H1 (cell line): ENCODE measurements at regions not wholly inside any gene's neighbourhood (a gene's known extent, or its start where the extent isn't known, plus 50 kb on each side); places are given as distances from the start of the nearest gene placed in this dataset.

Experiments
- CTCF ChIA-PET: fragments of 300-600 bp; sonication (Branson Sonifier 250); formaldehyde crosslinking; loops from one replicate; lab custom pipeline; 2021; ENCODE audit not compliant: partially characterized antibody; lab: Charles Lee
- POLR2A ChIA-PET: fragments of 300-600 bp; sonication (Branson Sonifier 250); formaldehyde crosslinking; loops from one replicate; lab custom pipeline; 2021; ENCODE audit warnings: inconsistent platforms; ENCODE audit not compliant: partially characterized antibody; lab: Charles Lee
- DNase-seq, 2 experiments: peaks; one replicate each; pipeline versions ENCODE4 v3.0.0 to v3.0.0-alpha.2; 2010 to 2022; ENCODE audit warnings: low spot score in 2 of 2, low read depth in 1 of 2, mixed read lengths in 1 of 2
- FAIRE-seq: peaks from 2 replicates; lab custom pipeline; 2011; peaks lifted over from hg19 to GRCh38; lab: Jason Lieb, UNC
- H2AFZ ChIP-seq: 2 replicates; pipeline ENCODE4 v1.8.1; 2012; ENCODE audit warnings: low read length, inconsistent platforms
- H2AK5ac ChIP-seq: 2 replicates; pipeline ENCODE4 v1.6.1; 2013; ENCODE audit warnings: low read depth, low read length
- H2BK120ac ChIP-seq: replicated peaks from 2 replicates; pipeline ENCODE3; 2013; ENCODE audit warnings: low read depth, low read length, inconsistent platforms
- H2BK12ac ChIP-seq: 2 replicates; pipeline ENCODE4 v1.6.1; 2013; ENCODE audit warnings: low read depth, low read length
- H2BK15ac ChIP-seq: 2 replicates; pipeline ENCODE4 v1.6.1; 2013; ENCODE audit warnings: low read length
- H2BK20ac ChIP-seq: 2 replicates; pipeline ENCODE4 v1.6.1; 2013; ENCODE audit warnings: low read length
- H2BK5ac ChIP-seq: 2 replicates; pipeline ENCODE4 v1.6.1; 2013; ENCODE audit warnings: low read depth, low read length
- H3K14ac ChIP-seq: 2 replicates; pipeline ENCODE4 v1.6.1; 2013; ENCODE audit warnings: inconsistent platforms; ENCODE audit not compliant: insufficient read length
- H3K18ac ChIP-seq: 2 replicates; pipeline ENCODE4 v1.6.1; 2013; ENCODE audit warnings: low read length; ENCODE audit errors: extremely low read depth
- H3K23ac ChIP-seq: 2 replicates; pipeline ENCODE4 v1.6.1; 2013; ENCODE audit warnings: inconsistent platforms; ENCODE audit not compliant: insufficient read length
- H3K23me2 ChIP-seq: 2 replicates; pipeline ENCODE4 v1.6.1; 2013; ENCODE audit warnings: low read depth, low read length
- H3K27ac ChIP-seq: 2 replicates; pipeline ENCODE4 v1.6.1; 2011; ENCODE audit warnings: low read depth, low read length, inconsistent platforms
- H3K27me3 ChIP-seq, 4 experiments: replicated peaks in 1 of 4; 1 replicate in 1 of 4; 2 replicates in 3 of 4; pipeline versions ENCODE4 v1.6.1 to v1.8.1; 2011 to 2013; ENCODE audit warnings: low read length in 3 of 4, mild to moderate bottlenecking in 3 of 4, inconsistent platforms in 2 of 4, mixed read lengths in 2 of 4, moderate library complexity in 1 of 4; ENCODE audit not compliant: control insufficient read depth in 3 of 4, insufficient read depth in 3 of 4; ENCODE audit errors: extremely low read depth in 1 of 4
- H3K36me3 ChIP-seq, 4 experiments: 2 replicates each; pipeline versions ENCODE4 v1.6.1 to v1.8.1; 2011 to 2013; ENCODE audit warnings: mild to moderate bottlenecking in 4 of 4, low read length in 3 of 4, moderate library complexity in 2 of 4, control low read depth in 1 of 4, inconsistent platforms in 1 of 4; ENCODE audit not compliant: insufficient read depth in 4 of 4, control insufficient read depth in 2 of 4
- H3K4ac ChIP-seq: replicated peaks from 2 replicates; pipeline ENCODE3; 2013; ENCODE audit warnings: low read length, low read depth, mixed read lengths, inconsistent platforms; ENCODE audit not compliant: insufficient read length
- H3K4me1 ChIP-seq, 4 experiments: replicated peaks in 1 of 4; 1 replicate in 1 of 4; 2 replicates in 3 of 4; pipeline versions ENCODE4 v1.6.1 to v1.8.1; 2011 to 2013; ENCODE audit warnings: low read length in 3 of 4, inconsistent platforms in 2 of 4, mixed read lengths in 1 of 4; ENCODE audit not compliant: insufficient read depth in 4 of 4, control insufficient read depth in 3 of 4
- H3K4me2 ChIP-seq, 2 experiments: 2 replicates each; pipeline versions ENCODE4 v1.6.1 to v1.8.1; 2011 to 2013; ENCODE audit warnings: low read depth in 2 of 2, low read length in 2 of 2, control low read depth in 1 of 2, inconsistent platforms in 1 of 2, mild to moderate bottlenecking in 1 of 2; ENCODE audit not compliant: insufficient read depth in 1 of 2
- H3K4me3 ChIP-seq, 4 experiments: fragments of 200-600, 300-600 bp in 1 of 4; sonication (generic), shearing (Covaris generic), sonication (Bioruptor Twin) in 1 of 4; 2 replicates each; pipeline versions ENCODE4 v1.5.1 to v1.8.1; 2011 to 2016; ENCODE audit warnings: low read length in 4 of 4, low read depth in 3 of 4, control low read depth in 2 of 4, inconsistent platforms in 2 of 4, mild to moderate bottlenecking in 2 of 4, mixed read lengths in 1 of 4, moderate library complexity in 1 of 4; ENCODE audit not compliant: insufficient read depth in 2 of 4; ENCODE audit errors: extremely low read depth in 1 of 4
- H3K56ac ChIP-seq: replicated peaks from 2 replicates; pipeline ENCODE3; 2013; ENCODE audit warnings: low read depth, mild to moderate bottlenecking, mixed read lengths, low read length, inconsistent platforms; ENCODE audit not compliant: insufficient read length
- H3K79me1 ChIP-seq: 2 replicates; pipeline ENCODE4 v1.6.1; 2013; ENCODE audit warnings: low read depth, low read length, control low read depth
- H3K79me2 ChIP-seq, 2 experiments: 2 replicates each; pipeline versions ENCODE4 v1.6.1 to v1.8.1; 2012 to 2013; ENCODE audit warnings: low read length in 2 of 2, mild to moderate bottlenecking in 2 of 2, inconsistent platforms in 1 of 2; ENCODE audit not compliant: insufficient read depth in 2 of 2, control insufficient read depth in 1 of 2
- H3K9ac ChIP-seq, 4 experiments: replicated peaks in 1 of 4; 1 replicate in 1 of 4; 2 replicates in 3 of 4; pipeline versions ENCODE4 v1.6.1 to v1.8.1; 2011 to 2013; ENCODE audit warnings: low read depth in 3 of 4, low read length in 3 of 4, control low read depth in 2 of 4, mild to moderate bottlenecking in 2 of 4, moderate library complexity in 2 of 4, inconsistent platforms in 1 of 4; ENCODE audit errors: extremely low read depth in 1 of 4
- H3K9me3 ChIP-seq, 2 experiments: 2 replicates each; pipeline versions ENCODE4 v1.6.1 to v1.8.1; 2012 to 2013; ENCODE audit warnings: mild to moderate bottlenecking in 2 of 2, moderate library complexity in 2 of 2, control low read depth in 1 of 2, inconsistent platforms in 1 of 2, low read depth in 1 of 2, low read length in 1 of 2, mixed read lengths in 1 of 2; ENCODE audit not compliant: insufficient read depth in 2 of 2
- H4K20me1 ChIP-seq, 2 experiments: replicated peaks in 1 of 2; 2 replicates each; pipeline versions ENCODE3 to v1.8.1; 2011 to 2013; ENCODE audit warnings: inconsistent platforms in 2 of 2, low read length in 2 of 2, mild to moderate bottlenecking in 1 of 2; ENCODE audit not compliant: insufficient read depth in 2 of 2, control insufficient read depth in 1 of 2
- H4K5ac ChIP-seq: 2 replicates; pipeline ENCODE4 v1.6.1; 2013; ENCODE audit warnings: low read length, low read depth, mixed read lengths, inconsistent platforms; ENCODE audit not compliant: insufficient read length
- H4K8ac ChIP-seq: 2 replicates; pipeline ENCODE4 v1.8.0; 2013; ENCODE audit warnings: mild to moderate bottlenecking, moderate library complexity, low read length, inconsistent platforms; ENCODE audit not compliant: insufficient read depth; ENCODE audit errors: extremely low read depth
- H4K91ac ChIP-seq: replicated peaks from 2 replicates; pipeline ENCODE3; 2013; ENCODE audit warnings: low read length, mixed read lengths, inconsistent platforms; ENCODE audit not compliant: insufficient read length
- EP300 ChIP-seq, 2 experiments: IDR thresholded peaks; 1 replicate in 1 of 2; 2 replicates in 1 of 2; pipeline ENCODE4 v1.6.1; 2011 to 2012; ENCODE audit warnings: low read depth in 2 of 2, low read length in 2 of 2, mild to moderate bottlenecking in 2 of 2, borderline replicate concordance in 1 of 2, inconsistent platforms in 1 of 2, moderate library complexity in 1 of 2
- KDM5A ChIP-seq: fragments of 200-600 bp; IDR thresholded peaks from 2 replicates; pipeline ENCODE4 v1.7.1; 2012; ENCODE audit warnings: mild to moderate bottlenecking, low read length, inconsistent platforms, mixed read lengths
- YY1 ChIP-seq: IDR thresholded peaks from 2 replicates; pipeline ENCODE4 v1.6.1; 2011; ENCODE audit warnings: low read depth, mild to moderate bottlenecking, low read length

DNA sequence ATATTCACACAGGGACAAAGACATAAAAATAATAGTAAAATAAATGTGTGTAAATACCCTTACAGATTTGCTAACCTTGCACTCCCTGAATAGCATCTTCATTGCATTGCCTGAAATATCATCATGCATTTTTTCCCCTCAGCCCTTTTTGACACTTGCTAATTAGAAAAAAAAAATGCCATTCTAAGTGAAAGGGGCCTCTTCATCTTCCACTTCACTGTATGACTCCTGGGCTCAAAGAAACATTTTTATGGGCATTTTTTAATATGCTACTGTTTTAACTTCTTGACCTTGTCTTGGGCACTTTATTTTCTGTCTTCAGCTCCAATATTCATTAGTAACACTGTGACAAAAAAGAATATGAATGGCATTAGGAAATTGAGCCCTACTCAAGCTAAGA is 1424.4 kb downstream of the CDH8 start:
- H3K56ac ChIP-seq, result no peak overlapping the region

More for the DNA sequence above, 1424.4 kb downstream of the CDH8 start:
- Histone ChIP-seq H3K27ac (no peak overlapping the region), H4K20me1 (no peaks in the 10 kb centered on the region), H2AK5ac (no peak overlapping the region), H4K5ac (no peak overlapping the region), H3K4ac (no peak overlapping the region), H3K27me3 (no peaks in the 10 kb centered on the region), H3K14ac (no peak overlapping the region), H3K18ac (no peak overlapping the region), H3K9ac (no peak overlapping the region), H3K4me3 (no peak overlapping the region), H2BK5ac (no peak overlapping the region), H3K4me2 (no peak overlapping the region), H2AFZ (no peak overlapping the region), H3K36me3 (no peaks in the 10 kb centered on the region), H2BK15ac (no peak overlapping the region), H3K79me2 (no peaks in the 10 kb centered on the region), H2BK20ac (no peak overlapping the region), H3K9me3 (no peaks in the 10 kb centered on the region), H4K91ac (no peak overlapping the region), H2BK12ac (no peak overlapping the region), H3K4me1 (no peaks in the 10 kb centered on the region), H3K23me2 (no peaks in the 10 kb centered on the region), H4K8ac (no peak overlapping the region), H3K79me1 (no peaks in the 10 kb centered on the region), H3K23ac (no peak overlapping the region), H2BK120ac (no peak overlapping the region)
- ChIA-PET CTCF (interaction anchor here (0.9 kb wide), 1 partner anchor 19 kb away, joined by 3 read pairs; no protein-coding TSS in a partner anchor), POLR2A (no interaction called here)
- FAIRE-seq, result no peak
- DNase-seq, result no peak
- TF ChIP-seq YY1 (no peak), KDM5A (no peak), EP300 (IDR thresholded peaks at IDR 0.05; ENCODE audit: borderline replicate concordance in 1 of 2, low read depth in 2 of 2, low read length in 2 of 2) (no peak)
